HG03571 (cell line): ENCODE measurements at regions not wholly inside any gene's neighbourhood (a gene's known extent, or its start where the extent isn't known, plus 50 kb on each side); places are given as distances from the start of the nearest gene placed in this dataset.
"Not testable (repeated sequence)": the region's sequence is repeated elsewhere in the genome, so short reads cannot be mapped to it uniquely, and the experiment has no call there.

Source experiments
- ATAC-seq: cut with Tn5 transposase; IDR thresholded peaks from one replicate; pipeline ENCODE4 v1.9.1; 2021; ENCODE audit not compliant: unreplicated experiment

- ATAC-seq: no peak
Measured at GRCh38 chr11:80733361-80733760, 1292.5 kb upstream of the TENM4 start.

- ATAC-seq: peak; percentile 80
Measured at GRCh38 chr11:80727315-80727714, 1286.5 kb upstream of the TENM4 start.

GRCh38 chr11:80726236-80726635, 1285.4 kb upstream of the TENM4 start:
- ATAC-seq: no peak

GRCh38 chr11:80724366-80724765, 1283.5 kb upstream of the TENM4 start:
- no peak for ATAC-seq

GRCh38 chr11:80722629-80723028, 1281.8 kb upstream of the TENM4 start:
- no peak for ATAC-seq

- ATAC-seq: no peak
Measured at GRCh38 chr11:80720295-80720694, 1279.5 kb upstream of the TENM4 start.

GRCh38 chr11:80719292-80719646, 1278.4 kb upstream of the TENM4 start:
- no peak for ATAC-seq

GRCh38 chr11:80718611-80719291, 1277.9 kb upstream of the TENM4 start:
- ATAC-seq: no peak

- no peak for ATAC-seq
Measured at GRCh38 chr11:80702264-80702663, 1261.4 kb upstream of the TENM4 start.

GRCh38 chr11:80700386-80700785, 1259.6 kb upstream of the TENM4 start:
- no peak for ATAC-seq

GRCh38 chr11:80699406-80700177, 1258.8 kb upstream of the TENM4 start:
- ATAC-seq: not testable (repeated sequence)

- no peak for ATAC-seq
Measured at GRCh38 chr11:80698637-80699036, 1257.8 kb upstream of the TENM4 start.

GRCh38 chr11:80694385-80694784, 1253.6 kb upstream of the TENM4 start:
- ATAC-seq: no peak

- ATAC-seq: no peak
Measured at GRCh38 chr11:80687941-80688340, 1247.1 kb upstream of the TENM4 start.

- ATAC-seq: no peak
Measured at GRCh38 chr11:80686889-80687288, 1246.1 kb upstream of the TENM4 start.

GRCh38 chr11:80673566-80673965, 1232.7 kb upstream of the TENM4 start:
- ATAC-seq: no peak

GRCh38 chr11:80669620-80670019, 1228.8 kb upstream of the TENM4 start:
- ATAC-seq: no peak

- no peak for ATAC-seq
Measured at GRCh38 chr11:80668039-80668438, 1227.2 kb upstream of the TENM4 start.

- ATAC-seq: no peak
Measured at GRCh38 chr11:80655834-80656233, 1215.0 kb upstream of the TENM4 start.

- no peak for ATAC-seq
Measured at GRCh38 chr11:80650966-80651365, 1210.1 kb upstream of the TENM4 start.

GRCh38 chr11:80649186-80649585, 1208.4 kb upstream of the TENM4 start:
- ATAC-seq: no peak

- ATAC-seq: no peak
Measured at GRCh38 chr11:80638296-80638695, 1197.5 kb upstream of the TENM4 start.

GRCh38 chr11:80637571-80637970, 1196.7 kb upstream of the TENM4 start:
- ATAC-seq: no peak
